HG03521 (cell line): ENCODE measurements at regions not wholly inside any gene's neighbourhood (a gene's known extent, or its start where the extent isn't known, plus 50 kb on each side); places are given as distances from the start of the nearest gene placed in this dataset.

ENCODE experiments used
- ATAC-seq: cut with Tn5 transposase; IDR thresholded peaks from one replicate; pipeline ENCODE4 v1.9.1; 2021; ENCODE audit warnings: mild to moderate bottlenecking, moderate library complexity; ENCODE audit not compliant: unreplicated experiment

GRCh38 chrX:39456894-39457604 lies 640.7 kb downstream of the BCOR start:
- no peak for ATAC-seq

- ATAC-seq: no peak
Measured at GRCh38 chrX:39458779-39459178, 639.0 kb downstream of the BCOR start.

- no peak for ATAC-seq
Measured at GRCh38 chrX:39459204-39459603, 638.6 kb downstream of the BCOR start.

GRCh38 chrX:39459952-39460351 lies 637.8 kb downstream of the BCOR start:
- no peak for ATAC-seq

GRCh38 chrX:39460499-39460898 lies 637.3 kb downstream of the BCOR start:
- ATAC-seq: no peak

- ATAC-seq: no peak
Measured at GRCh38 chrX:39462835-39463234, 634.9 kb downstream of the BCOR start.

GRCh38 chrX:39464253-39464652 lies 633.5 kb downstream of the BCOR start:
- ATAC-seq: no peak

- no peak for ATAC-seq
Measured at GRCh38 chrX:39465467-39465866, 632.3 kb downstream of the BCOR start.

GRCh38 chrX:39465906-39466305 lies 631.9 kb downstream of the BCOR start:
- ATAC-seq: no peak

GRCh38 chrX:39469126-39469525 lies 628.6 kb downstream of the BCOR start:
- ATAC-seq: no peak

- ATAC-seq: no peak
Measured at GRCh38 chrX:39470588-39471407, 627.0 kb downstream of the BCOR start.

- ATAC-seq: no peak
Measured at GRCh38 chrX:39472161-39472560, 625.6 kb downstream of the BCOR start.

GRCh38 chrX:39473812-39474211 lies 623.9 kb downstream of the BCOR start:
- no peak for ATAC-seq

GRCh38 chrX:39475372-39475771 lies 622.4 kb downstream of the BCOR start:
- ATAC-seq: no peak

GRCh38 chrX:39476604-39477021 lies 621.1 kb downstream of the BCOR start:
- no peak for ATAC-seq

GRCh38 chrX:39477031-39477761 lies 620.6 kb downstream of the BCOR start:
- no peak for ATAC-seq

- no peak for ATAC-seq
Measured at GRCh38 chrX:39477762-39478120, 620.0 kb downstream of the BCOR start.

GRCh38 chrX:39479856-39480255 lies 617.9 kb downstream of the BCOR start:
- ATAC-seq: no peak

GRCh38 chrX:39480963-39481362 lies 616.8 kb downstream of the BCOR start:
- ATAC-seq: no peak

- no peak for ATAC-seq
Measured at GRCh38 chrX:39481621-39482020, 616.1 kb downstream of the BCOR start.

- ATAC-seq: no peak
Measured at GRCh38 chrX:39484159-39485068, 613.3 kb downstream of the BCOR start.
